NCI-H1436 treated with DMSO at 0.1 percent for 48 hours (cell line): ENCODE measurements at regions not wholly inside any gene's neighbourhood (a gene's known extent, or its start where the extent isn't known, plus 50 kb on each side); places are given as distances from the start of the nearest gene placed in this dataset.

Experiments
- DNase-seq: peaks from one replicate; lab custom pipeline; 2025; lab: John Stamatoyannopoulos, UW

GRCh38 chr3:59133311-59133710 is 83.5 kb upstream of the CFAP20DC start:
- DNase-seq, result no peak

GRCh38 chr3:59131016-59131766 is 81.4 kb upstream of the CFAP20DC start:
- no peak for DNase-seq

GRCh38 chr3:59128685-59129084 is 78.9 kb upstream of the CFAP20DC start:
- DNase-seq, result no peak

- no peak for DNase-seq
These were observed 77.2 kb upstream of the CFAP20DC start for GRCh38 chr3:59127071-59127470.

- DNase-seq, result no peak
These were observed 76.6 kb upstream of the CFAP20DC start for GRCh38 chr3:59126446-59126845.

- no peak for DNase-seq
These were observed 71.7 kb upstream of the CFAP20DC start for GRCh38 chr3:59121346-59122144.

GRCh38 chr3:59118928-59119327 is 69.1 kb upstream of the CFAP20DC start:
- DNase-seq, result no peak

- DNase-seq, result no peak
These were observed 67.6 kb upstream of the CFAP20DC start for GRCh38 chr3:59117396-59117795.

- DNase-seq, result no peak
These were observed 66.4 kb upstream of the CFAP20DC start for GRCh38 chr3:59116233-59116537.

- no peak for DNase-seq
These were observed 65.8 kb upstream of the CFAP20DC start for GRCh38 chr3:59115364-59116232.

- DNase-seq, result no peak
These were observed 58.3 kb upstream of the CFAP20DC start for GRCh38 chr3:59107856-59108815.

GRCh38 chr3:59106085-59106648 is 56.3 kb upstream of the CFAP20DC start:
- no peak for DNase-seq

- DNase-seq, result no peak
These were observed 53.7 kb upstream of the CFAP20DC start for GRCh38 chr3:59103552-59103951.

- DNase-seq, result no peak
These were observed 51.5 kb upstream of the CFAP20DC start for GRCh38 chr3:59101231-59101736.
